ENCODE measurements at regions not wholly inside any gene's neighbourhood (a gene's known extent, or its start where the extent isn't known, plus 50 kb on each side); places are given as distances from the start of the nearest gene placed in this dataset.
"Not testable (repeated sequence)": the region's sequence is repeated elsewhere in the genome, so short reads cannot be mapped to it uniquely, and the experiment has no call there.

GRCh38 chr21:15291621-15292266, 226.9 kb upstream of the NRIP1 start:
- in situ Hi-C loops (cut with MboI; ENCODE audit: low pct_unique_long_range_greater_than_20kb, low sequenced_read_pairs), result no loop called here
- no peak for DNase-seq

- in situ Hi-C loops (cut with MboI; ENCODE audit: low pct_unique_long_range_greater_than_20kb, low sequenced_read_pairs), result no loop called here
- DNase-seq, result no peak
Measured at GRCh38 chr21:15293240-15293639, 228.4 kb upstream of the NRIP1 start.

- DNase-seq, result no peak
- in situ Hi-C loops (cut with MboI; ENCODE audit: low pct_unique_long_range_greater_than_20kb, low sequenced_read_pairs), result no loop called here
Measured at GRCh38 chr21:15295875-15296274, 231.1 kb upstream of the NRIP1 start.

- in situ Hi-C loops (cut with MboI; ENCODE audit: low pct_unique_long_range_greater_than_20kb, low sequenced_read_pairs), result no loop called here
- no peak for DNase-seq
Measured at GRCh38 chr21:15297824-15298223, 233.0 kb upstream of the NRIP1 start.

DNA sequence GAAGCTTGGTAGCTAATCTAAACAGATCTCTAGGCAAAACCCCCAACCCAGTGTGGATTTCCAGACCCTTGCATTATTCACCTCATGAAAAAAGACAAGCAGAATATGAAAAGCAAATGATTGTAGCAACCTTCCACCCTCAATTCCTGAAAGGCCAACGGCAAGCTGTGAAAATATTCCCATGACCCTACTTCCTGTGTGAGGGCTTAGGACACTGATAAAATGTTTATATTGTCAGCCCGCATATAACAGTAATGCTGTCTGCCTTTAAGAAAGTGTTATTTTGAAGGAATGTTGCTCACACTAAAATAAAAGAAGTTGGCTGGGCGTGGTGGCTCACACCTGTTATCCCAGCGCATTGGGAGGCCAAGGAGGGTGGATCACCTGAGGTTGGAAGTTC, 233.5 kb upstream of the NRIP1 start:
- in situ Hi-C loops (cut with MboI; ENCODE audit: low pct_unique_long_range_greater_than_20kb, low sequenced_read_pairs), result no loop called here
- DNase-seq, result no peak

DNA sequence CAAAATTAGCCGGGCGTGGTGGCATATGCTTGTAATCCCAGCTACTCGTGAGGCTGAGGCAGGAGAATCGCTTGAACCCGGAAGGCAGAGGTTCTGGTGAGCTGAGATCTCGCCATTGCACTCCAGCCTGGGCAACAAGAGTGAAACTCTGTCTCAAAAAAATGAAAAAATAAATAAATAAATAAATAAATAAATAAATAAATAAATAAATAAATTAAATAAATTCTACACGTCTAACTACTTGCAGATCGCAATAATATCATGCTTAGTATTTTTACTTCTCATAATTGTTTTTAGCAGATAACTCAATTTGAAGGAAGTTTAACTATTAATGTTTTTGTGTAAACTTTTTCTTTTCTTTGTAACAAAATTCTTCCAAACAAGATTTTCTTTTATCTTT, 234.0 kb upstream of the NRIP1 start:
- in situ Hi-C loops (cut with MboI; ENCODE audit: low pct_unique_long_range_greater_than_20kb, low sequenced_read_pairs); DNase-seq: not testable (repeated sequence)

GRCh38 chr21:15300131-15300530, 235.3 kb upstream of the NRIP1 start:
- in situ Hi-C loops (cut with MboI; ENCODE audit: low pct_unique_long_range_greater_than_20kb, low sequenced_read_pairs), result no loop called here

DNA sequence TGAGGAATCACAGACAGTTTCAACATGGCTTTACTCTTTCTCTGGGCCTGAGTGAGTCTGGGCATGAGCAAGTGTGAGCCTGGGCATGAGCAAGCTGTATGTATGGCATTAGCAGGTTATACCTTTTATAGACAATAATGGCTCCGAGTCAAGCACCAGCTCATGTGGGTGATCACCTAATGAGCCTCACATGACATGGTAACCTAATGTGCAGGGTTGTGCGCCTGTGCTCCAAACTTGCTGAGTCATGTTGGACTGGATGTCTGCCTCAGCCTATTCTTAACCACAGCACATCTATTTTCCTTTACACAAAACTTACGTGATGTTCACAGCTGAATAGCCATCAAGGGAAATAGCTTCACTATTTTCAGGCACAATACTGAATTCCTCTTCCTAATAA, 236.2 kb upstream of the NRIP1 start:
- in situ Hi-C loops (cut with MboI; ENCODE audit: low pct_unique_long_range_greater_than_20kb, low sequenced_read_pairs), result no loop called here
- DNase-seq, result peak; percentile 9

More at GRCh38 chr21:15300131-15300530, 235.3 kb upstream of the NRIP1 start:
- no peak for DNase-seq

DNA sequence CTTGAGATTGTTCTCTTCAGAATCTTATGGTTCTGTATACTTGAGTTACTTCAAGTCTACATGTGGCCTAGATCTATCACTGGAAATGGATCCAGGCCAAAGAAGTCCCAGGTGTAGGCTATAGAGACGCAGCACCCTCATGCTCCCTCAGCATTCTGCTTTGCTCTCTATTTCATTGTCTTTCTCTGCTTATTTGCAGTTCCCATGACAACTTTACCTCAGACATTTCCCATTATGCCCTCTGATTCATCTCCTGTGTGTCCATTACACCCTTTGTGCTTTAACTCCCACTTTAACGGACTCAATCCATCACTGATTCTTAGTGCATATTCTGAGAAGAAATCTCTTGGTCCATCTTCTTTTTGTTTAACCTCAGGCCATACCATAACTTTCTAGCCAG, 236.9 kb upstream of the NRIP1 start:
- no peak for DNase-seq
- in situ Hi-C loops (cut with MboI; ENCODE audit: low pct_unique_long_range_greater_than_20kb, low sequenced_read_pairs), result no loop called here

DNA sequence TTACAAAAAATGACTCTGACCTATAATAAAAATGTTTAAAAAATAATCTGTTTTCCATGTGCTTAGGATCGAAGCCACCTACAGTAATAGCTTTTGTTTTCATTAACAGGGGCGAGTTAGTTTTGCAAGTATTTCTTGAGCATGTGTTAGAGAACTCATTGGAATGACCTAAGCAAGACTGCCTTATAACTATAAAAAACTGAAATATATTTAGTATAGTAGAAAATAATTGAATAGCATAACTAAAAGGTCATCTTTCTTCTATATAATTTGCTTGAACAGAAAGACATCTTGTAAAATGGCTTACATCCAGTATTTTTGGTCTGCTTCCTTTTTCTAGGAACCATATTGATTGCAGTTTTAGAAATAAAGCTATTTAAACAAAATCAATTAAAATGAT, 241.5 kb upstream of the NRIP1 start:
- no peak for DNase-seq
- in situ Hi-C loops (cut with MboI; ENCODE audit: low pct_unique_long_range_greater_than_20kb, low sequenced_read_pairs), result no loop called here

DNA sequence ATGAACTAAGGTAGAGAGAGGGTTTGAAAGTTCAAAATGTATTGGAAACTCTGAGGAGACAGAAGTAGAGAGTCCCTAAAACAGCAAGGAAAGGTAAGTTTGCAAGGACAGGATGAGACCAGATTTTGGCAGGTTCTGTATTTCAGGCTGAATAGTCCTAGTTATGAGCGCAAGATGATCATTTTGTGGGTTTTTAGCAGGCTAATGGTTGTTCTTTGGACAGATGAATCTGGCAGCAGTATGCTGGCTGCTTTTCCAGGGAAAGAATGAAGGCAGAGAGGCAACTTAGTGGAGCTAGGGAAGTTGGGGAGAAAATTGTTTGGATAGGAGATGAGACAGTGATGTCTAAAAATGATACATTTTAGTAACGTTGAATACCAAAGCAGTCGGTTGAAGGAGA, 243.5 kb upstream of the NRIP1 start:
- no peak for DNase-seq
- in situ Hi-C loops (cut with MboI; ENCODE audit: low pct_unique_long_range_greater_than_20kb, low sequenced_read_pairs), result no loop called here

- in situ Hi-C loops (cut with MboI; ENCODE audit: low pct_unique_long_range_greater_than_20kb, low sequenced_read_pairs), result no loop called here
- DNase-seq, result no peak
Measured at GRCh38 chr21:15309022-15309590, 244.3 kb upstream of the NRIP1 start.

DNA sequence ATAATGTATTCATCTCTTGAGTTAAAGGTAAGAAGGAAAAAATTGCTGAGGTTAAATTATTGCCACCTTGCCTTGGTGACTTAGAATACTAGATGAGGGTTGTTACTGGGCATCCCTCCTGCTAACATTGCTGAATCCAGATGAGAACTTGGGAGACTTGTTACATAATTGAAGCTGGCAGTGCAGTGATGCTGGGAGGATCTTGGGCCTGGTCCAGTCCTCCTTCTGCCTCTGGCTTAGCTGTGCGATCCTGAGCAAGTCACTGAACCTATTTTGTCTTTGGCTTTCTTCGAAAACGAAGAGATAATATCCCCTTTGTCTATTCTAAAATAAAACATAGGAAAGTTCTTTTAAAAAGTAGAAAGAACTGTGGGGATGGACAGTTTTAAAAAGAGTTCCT, 244.9 kb upstream of the NRIP1 start:
- DNase-seq, result no peak
- in situ Hi-C loops (cut with MboI; ENCODE audit: low pct_unique_long_range_greater_than_20kb, low sequenced_read_pairs), result no loop called here

DNA sequence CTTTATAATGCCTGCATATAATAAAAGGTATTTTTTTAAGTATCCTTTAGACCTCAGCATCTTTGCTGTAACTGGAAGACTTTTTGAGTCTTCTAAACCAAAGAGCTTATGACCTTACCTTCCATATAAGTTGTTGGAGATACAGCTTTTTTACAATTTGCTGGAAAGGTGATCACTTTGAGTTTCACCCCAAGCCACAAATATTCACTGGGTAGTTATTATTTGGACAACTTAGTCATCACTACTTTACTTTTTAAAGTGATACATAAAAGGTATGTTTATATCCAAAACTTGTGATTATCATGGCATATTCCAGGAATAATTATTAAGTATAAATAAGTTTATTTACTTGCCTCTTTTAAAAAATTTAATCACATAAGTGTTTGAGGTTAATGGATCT, 246.7 kb upstream of the NRIP1 start:
- DNase-seq, result no peak
- in situ Hi-C loops (cut with MboI; ENCODE audit: low pct_unique_long_range_greater_than_20kb, low sequenced_read_pairs), result no loop called here

- in situ Hi-C loops (cut with MboI; ENCODE audit: low pct_unique_long_range_greater_than_20kb, low sequenced_read_pairs); DNase-seq: not testable (repeated sequence)
Measured at GRCh38 chr21:15317034-15317433, 252.2 kb upstream of the NRIP1 start.

GRCh38 chr21:15319727-15320126, 254.9 kb upstream of the NRIP1 start:
- no peak for DNase-seq
- in situ Hi-C loops (cut with MboI; ENCODE audit: low pct_unique_long_range_greater_than_20kb, low sequenced_read_pairs), result no loop called here

- no peak for DNase-seq
- in situ Hi-C loops (cut with MboI; ENCODE audit: low pct_unique_long_range_greater_than_20kb, low sequenced_read_pairs), result no loop called here
Measured at GRCh38 chr21:15324542-15324941, 259.7 kb upstream of the NRIP1 start.

- in situ Hi-C loops (cut with MboI; ENCODE audit: low pct_unique_long_range_greater_than_20kb, low sequenced_read_pairs), result no loop called here
- no peak for DNase-seq
Measured at GRCh38 chr21:15326032-15326867, 261.4 kb upstream of the NRIP1 start.

DNA sequence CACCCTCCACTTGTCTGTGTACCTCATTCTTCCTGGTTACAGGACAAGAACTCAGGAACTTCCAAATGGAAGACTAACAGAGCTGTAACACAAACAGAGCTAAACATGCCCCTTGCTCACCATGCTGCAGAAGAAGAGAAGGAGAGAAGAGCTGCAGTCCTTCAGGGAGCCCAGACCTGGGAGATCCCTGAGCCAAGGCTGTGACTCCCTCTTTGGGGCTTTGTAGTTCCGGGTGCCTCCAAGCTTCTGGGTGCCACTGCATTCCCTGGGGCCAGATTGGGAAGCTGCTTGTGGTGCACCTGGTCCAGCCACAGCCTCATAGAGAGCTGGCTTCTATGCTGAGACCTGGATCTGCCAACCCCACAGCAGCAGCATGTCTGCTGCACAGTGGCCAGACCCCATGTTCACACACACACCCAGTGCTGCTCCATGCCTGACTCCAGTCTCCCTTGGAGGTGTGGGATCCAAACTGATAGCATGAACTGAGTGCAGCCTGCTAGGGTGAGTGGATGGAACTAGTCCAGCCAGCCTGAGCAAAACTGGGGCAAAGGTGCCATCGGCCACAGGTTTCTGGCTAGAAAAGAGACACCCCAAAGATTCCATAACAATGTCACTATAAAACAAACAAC, 263.0 kb upstream of the NRIP1 start:
- in situ Hi-C loops (cut with MboI; ENCODE audit: low pct_unique_long_range_greater_than_20kb, low sequenced_read_pairs), result no loop called here
- no peak for DNase-seq

DNA sequence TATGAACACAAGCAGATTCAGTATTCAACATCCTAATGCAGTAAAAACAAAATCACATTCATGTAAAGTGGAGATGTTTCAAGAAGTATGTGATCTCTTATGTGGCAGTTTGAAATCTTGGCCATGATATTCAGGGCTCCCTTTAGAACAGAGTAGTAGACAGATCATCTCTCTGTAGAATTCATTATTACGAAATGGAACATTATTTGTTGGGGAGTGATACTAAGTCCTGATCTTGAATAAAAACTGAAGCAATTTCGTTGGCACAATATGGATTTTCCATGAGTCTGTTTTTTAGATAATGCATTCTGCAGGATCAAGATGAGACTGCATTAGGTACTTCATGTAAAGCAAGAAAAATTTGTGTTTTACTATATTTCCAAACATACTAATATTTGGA, 264.4 kb upstream of the NRIP1 start:
- in situ Hi-C loops (cut with MboI; ENCODE audit: low pct_unique_long_range_greater_than_20kb, low sequenced_read_pairs), result no loop called here
- DNase-seq, result no peak

Data from KBM-7 (cell line).